IMR-90 (cell line): ENCODE measurements at regions not wholly inside any gene's neighbourhood (a gene's known extent, or its start where the extent isn't known, plus 50 kb on each side); places are given as distances from the start of the nearest gene placed in this dataset.
A peak's percentile ranks its signal among the peaks of the same experiment; 100 is the strongest.

Experiments used
- ATAC-seq: fragments of 200-7000 bp; cut with Tn5 transposase; 2 replicates; pipeline ENCODE4 v1.9.1; 2020; ENCODE audit warnings: low read depth, mild to moderate bottlenecking, moderate library complexity
- BruUV-seq: library from RNA; stranded (reverse); fragments of 400-500 nt; replicated peaks from 2 replicates; lab custom pipeline; 2021; lab: Mats Ljungman, UMichigan
- CTCF ChIA-PET: fragments of 300-600 bp; formaldehyde crosslinking; extraction: SDS; loops from one replicate; lab custom pipeline; 2021; ENCODE audit warnings: antibody characterized with exemption; lab: Yijun Ruan, JAX
- POLR2A ChIA-PET: fragments of 300-600 bp; sonication (Branson Sonifier 250); formaldehyde crosslinking; loops from one replicate; lab custom pipeline; 2022; ENCODE audit warnings: antibody characterized with exemption; ENCODE audit not compliant: unreplicated experiment; lab: Charles Lee
- DNase-seq: peaks from one replicate; pipeline ENCODE4 v3.0.0; 2013
- H2AFZ ChIP-seq: replicated peaks from 2 replicates; pipeline ENCODE3; 2013; ENCODE audit warnings: low read length, mild to moderate bottlenecking; ENCODE audit not compliant: poor library complexity
- H2AK5ac ChIP-seq: 2 replicates; pipeline ENCODE4 v1.6.1; 2013; ENCODE audit warnings: low read depth, low read length, inconsistent platforms
- H2AK9ac ChIP-seq: replicated peaks from 2 replicates; pipeline ENCODE3; 2013; ENCODE audit warnings: mild to moderate bottlenecking, low read depth, low read length, moderate library complexity; ENCODE audit not compliant: poor library complexity
- H2BK120ac ChIP-seq: 2 replicates; pipeline ENCODE4 v1.6.1; 2013; ENCODE audit warnings: low read depth, low read length, inconsistent platforms
- H2BK15ac ChIP-seq: 3 replicates; pipeline ENCODE4 v1.6.1; 2013; ENCODE audit warnings: low read depth, low read length, inconsistent platforms
- H2BK20ac ChIP-seq: 2 replicates; pipeline ENCODE4 v1.6.1; 2013; ENCODE audit warnings: low read depth, mild to moderate bottlenecking, inconsistent platforms, low read length, moderate library complexity
- H2BK5ac ChIP-seq: 2 replicates; pipeline ENCODE4 v1.6.1; 2013; ENCODE audit warnings: mild to moderate bottlenecking, low read depth, low read length, inconsistent platforms; ENCODE audit not compliant: poor library complexity, severe bottlenecking
- H3K14ac ChIP-seq: replicated peaks from 2 replicates; pipeline ENCODE4 v1.6.1; 2013; ENCODE audit warnings: low read depth, low read length, inconsistent platforms
- H3K18ac ChIP-seq: 2 replicates; pipeline ENCODE4 v1.6.1; 2013; ENCODE audit warnings: low read depth, low read length, control low read depth
- H3K23ac ChIP-seq: 2 replicates; pipeline ENCODE4 v1.6.1; 2013; ENCODE audit warnings: low read depth, low read length, inconsistent platforms
- H3K27ac ChIP-seq: 2 replicates; pipeline ENCODE4 v1.5.1; 2013; ENCODE audit warnings: mild to moderate bottlenecking, control low read depth, low read length; ENCODE audit not compliant: insufficient read depth
- H3K27me3 ChIP-seq: 2 replicates; pipeline ENCODE4 v1.6.1; 2013; ENCODE audit warnings: low read length; ENCODE audit not compliant: control insufficient read depth, insufficient read depth
- H3K36me3 ChIP-seq: 2 replicates; pipeline ENCODE4 v1.6.1; 2013; ENCODE audit warnings: low read length, mixed read lengths; ENCODE audit not compliant: control insufficient read depth, insufficient read depth
- H3K4ac ChIP-seq: 2 replicates; pipeline ENCODE4 v1.6.1; 2013; ENCODE audit warnings: low read depth, low read length, inconsistent platforms
- H3K4me1 ChIP-seq: 2 replicates; pipeline ENCODE4 v1.6.1; 2013; ENCODE audit warnings: low read length, mixed read lengths; ENCODE audit not compliant: control insufficient read depth, insufficient read depth
- H3K4me2 ChIP-seq: 2 replicates; pipeline ENCODE4 v1.6.1; 2013; ENCODE audit warnings: low read depth, mild to moderate bottlenecking, control low read depth, low read length, moderate library complexity
- H3K4me3 ChIP-seq: 2 replicates; pipeline ENCODE4 v1.5.1; 2013; ENCODE audit warnings: low read depth, mild to moderate bottlenecking, control low read depth, low read length, moderate library complexity; ENCODE audit not compliant: insufficient read depth
- H3K56ac ChIP-seq: 2 replicates; pipeline ENCODE4 v1.6.1; 2013; ENCODE audit warnings: low read length, inconsistent platforms; ENCODE audit not compliant: insufficient read depth; ENCODE audit errors: extremely low read depth
- H3K79me1 ChIP-seq, 2 experiments: 2 replicates each; pipeline ENCODE4 v1.6.1; 2013; ENCODE audit warnings: low read length in 2 of 2, inconsistent platforms in 1 of 2, low read depth in 1 of 2
- H3K9ac ChIP-seq: 2 replicates; pipeline ENCODE4 v1.6.1; 2013; ENCODE audit warnings: low read depth, low read length, control low read depth
- H3K9me1 ChIP-seq: 2 replicates; pipeline ENCODE4 v1.6.1; 2013; ENCODE audit warnings: low read length, inconsistent platforms; ENCODE audit not compliant: insufficient read depth
- H3K9me3 ChIP-seq: 2 replicates; pipeline ENCODE4 v1.6.1; 2013; ENCODE audit warnings: low read length; ENCODE audit not compliant: control insufficient read depth, insufficient read depth
- H4K20me1 ChIP-seq: 2 replicates; pipeline ENCODE4 v1.6.1; 2013; ENCODE audit warnings: low read length, inconsistent platforms; ENCODE audit not compliant: insufficient read depth
- H4K5ac ChIP-seq: 2 replicates; pipeline ENCODE4 v1.6.1; 2013; ENCODE audit warnings: mild to moderate bottlenecking, low read depth, low read length, control low read depth
- H4K8ac ChIP-seq, 2 experiments: 2 replicates each; pipeline ENCODE4 v1.6.1; 2013; ENCODE audit warnings: low read depth in 2 of 2, low read length in 2 of 2, control low read depth in 1 of 2, inconsistent platforms in 1 of 2
- H4K91ac ChIP-seq: 2 replicates; pipeline ENCODE4 v1.6.1; 2013; ENCODE audit warnings: low read depth, low read length, inconsistent platforms; ENCODE audit not compliant: insufficient read depth
- BHLHE40 ChIP-seq: fragments of 150-350 bp; IDR thresholded peaks from 2 replicates; pipeline ENCODE4 v1.6.1; 2016; ENCODE audit warnings: mild to moderate bottlenecking, low read depth, low read length
- CEBPB ChIP-seq: IDR thresholded peaks from 2 replicates; pipeline ENCODE4 v1.6.1; 2012; ENCODE audit warnings: low read depth, low read length, improper control_type of control experiment
- CHD1 ChIP-seq: IDR thresholded peaks from 2 replicates; pipeline ENCODE4 v1.6.1; 2012; ENCODE audit warnings: low read depth, low read length, improper control_type of control experiment
- FOS ChIP-seq: fragments of 150-350 bp; IDR thresholded peaks from 2 replicates; pipeline ENCODE4 v1.6.1; 2016; ENCODE audit warnings: low read depth, low read length
- MAFK ChIP-seq: IDR thresholded peaks from 2 replicates; pipeline ENCODE4 v1.6.1; 2012; ENCODE audit warnings: low read depth, low read length, improper control_type of control experiment
- MAZ ChIP-seq: IDR thresholded peaks from 2 replicates; pipeline ENCODE4 v1.6.1; 2012; ENCODE audit warnings: low read depth, mild to moderate bottlenecking, low read length, improper control_type of control experiment, moderate library complexity, borderline replicate concordance
- MXI1 ChIP-seq: IDR thresholded peaks from 2 replicates; pipeline ENCODE4 v1.6.1; 2012; ENCODE audit warnings: low read depth, mild to moderate bottlenecking, low read length, moderate library complexity, borderline replicate concordance
- NFE2L2 ChIP-seq: fragments of 150-350 bp; IDR thresholded peaks from 2 replicates; pipeline ENCODE4 v1.6.1; 2016; ENCODE audit warnings: low read depth, mild to moderate bottlenecking, low read length
- POLR2A ChIP-seq: IDR thresholded peaks from 2 replicates; pipeline ENCODE4 v1.6.1; 2012; ENCODE audit warnings: mild to moderate bottlenecking, low read depth, low read length
- RAD21 ChIP-seq: IDR thresholded peaks from 2 replicates; pipeline ENCODE4 v1.6.1; 2012; ENCODE audit warnings: low read length, improper control_type of control experiment
- RCOR1 ChIP-seq: IDR thresholded peaks from 2 replicates; pipeline ENCODE4 v1.6.1; 2012; ENCODE audit warnings: mild to moderate bottlenecking, low read length, improper control_type of control experiment; ENCODE audit not compliant: insufficient replicate concordance
- RFX5 ChIP-seq: IDR thresholded peaks from 2 replicates; pipeline ENCODE4 v1.8.0; 2012; ENCODE audit warnings: low read depth, mild to moderate bottlenecking, low read length, moderate library complexity
- SMC3 ChIP-seq: fragments of 150-350 bp; IDR thresholded peaks from 2 replicates; pipeline ENCODE4 v1.6.1; 2016; ENCODE audit warnings: low read depth, mild to moderate bottlenecking, antibody characterized with exemption, low read length, moderate library complexity
- WGBS, 2 experiments: methylation state at CpG; one replicate each; pipeline versions ENCODE4 v1.1.5 to v1.1.7; 2013; ENCODE audit warnings: missing lambda C conversion rate in 2 of 2; ENCODE audit not compliant: insufficient read length in 1 of 2; ENCODE audit errors: extremely low coverage in 2 of 2; 5-methylcytosine and 5-hydroxymethylcytosine counted together
- dilution Hi-C: fragments of 300-500 bp; cut with HindIII; formaldehyde crosslinking; loops from one replicate; pipeline ENCODE4 v1.14.3; 2018; ENCODE audit warnings: low sequenced_read_pairs; ENCODE audit not compliant: unreplicated experiment
- in situ Hi-C: fragments of 300-500 bp; cut with MboI; formaldehyde crosslinking; loops from 3 replicates; pipeline ENCODE4 v1.14.3; 2019; ENCODE audit warnings: low sequenced_read_pairs, inconsistent platforms, mixed read lengths
- intact Hi-C: fragments of 100-400 bp; cut with micrococcal nuclease; formaldehyde crosslinking; loops from 2 replicates; pipeline ENCODE4 v1.10.0; 2022
- TF ChIP-seq, protein P1 (sequence below): fragments of 150-350 bp; IDR thresholded peaks from 2 replicates; pipeline ENCODE4 v1.6.1; 2017; ENCODE audit warnings: mild to moderate bottlenecking, antibody characterized with exemption, low read length, low read depth
- TF ChIP-seq, protein P2 (sequence below): conservative IDR thresholded peaks from 2 replicates; pipeline ENCODE4 v1.5.1; 2012; ENCODE audit warnings: mild to moderate bottlenecking, low read depth, low read length, improper control_type of control experiment
- TF ChIP-seq, protein P3 (sequence below): fragments of 150-350 bp; IDR thresholded peaks from 2 replicates; pipeline ENCODE4 v1.6.1; 2016; ENCODE audit warnings: low read depth, mild to moderate bottlenecking, low read length, moderate library complexity, borderline replicate concordance

DNA sequence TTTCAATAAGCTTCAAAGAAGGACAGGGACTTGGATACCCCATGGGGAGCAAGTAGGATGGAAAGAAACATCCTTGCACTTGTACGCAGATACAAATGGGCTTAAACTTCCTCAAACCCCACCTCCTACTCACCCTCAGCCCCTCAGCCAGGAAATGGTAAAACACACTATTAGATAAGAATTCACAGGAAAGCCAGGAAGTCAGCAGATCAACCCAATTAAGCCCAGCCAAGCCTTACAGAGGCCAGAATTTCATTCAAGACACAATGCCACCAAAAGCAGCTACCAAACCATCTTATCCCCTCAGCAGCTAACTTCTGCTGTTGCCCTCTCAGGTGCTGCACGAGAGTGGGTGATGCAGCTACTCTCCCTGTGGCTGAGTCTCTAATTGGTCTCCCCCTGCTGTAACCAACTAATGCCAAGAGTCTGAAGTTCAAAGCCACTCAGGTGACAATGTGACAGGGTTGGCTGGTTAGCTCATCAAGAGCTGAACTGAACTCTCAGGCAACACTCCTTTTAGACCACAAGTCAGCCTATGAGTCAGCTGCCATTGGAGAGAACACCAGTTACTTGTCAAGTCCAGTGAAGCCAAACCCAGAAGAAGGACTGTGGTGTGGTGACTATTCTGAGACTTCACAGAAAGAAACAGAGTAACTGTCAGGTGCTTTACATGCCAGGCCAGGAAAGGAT lies 201.9 kb downstream of the ZNF608 start:
- Histone ChIP-seq H3K27ac (no peak overlapping the region), H2BK15ac (no peak overlapping the region), H4K20me1 (no peaks in the 10 kb centered on the region), H3K18ac (no peak overlapping the region), H2AFZ (no peak overlapping the region), H3K23ac (no peak overlapping the region; the same call in 1 of the 2 replicates), H4K8ac (no peak overlapping the region), H2BK20ac (no peak overlapping the region), H3K9me1 (no peaks in the 10 kb centered on the region), H2BK5ac (no peak overlapping the region), H2AK9ac (no peak overlapping the region), H2BK120ac (no peak overlapping the region), H4K91ac (no peak overlapping the region), H3K56ac (no peak overlapping the region), H3K79me1 (no peaks in the 10 kb centered on the region), H3K4me2 (no peak overlapping the region), H3K14ac (no peak overlapping the region), H3K4me1 (no peaks in the 10 kb centered on the region), H3K27me3 (peaks cover 3% of the 10 kb centered on the region; the same call in 1 of the 2 replicates), H3K4me3 (no peak overlapping the region), H3K9ac (no peak overlapping the region), H4K5ac (no peak overlapping the region), H2AK5ac (no peak overlapping the region), H3K9me3 (no peaks in the 10 kb centered on the region), H3K36me3 (no peaks in the 10 kb centered on the region), H3K4ac (no peak overlapping the region)
- DNase-seq (peak; percentile 43), ATAC-seq (no peak)
- dilution Hi-C loops (no loop called here), in situ Hi-C loops (no loop called here), intact Hi-C loops (no loop called here)
- TF ChIP-seq NFE2L2 (no peak), BHLHE40 (no peak), FOS (no peak), POLR2A (no peak), RCOR1 (no peak), CEBPB (no peak), RFX5 (no peak), MAFK (no peak), SMC3 (no peak), MXI1 (no peak), CHD1 (no peak), RAD21 (no peak), MAZ (no peak)
- TF ChIP-seq, protein P1, sequence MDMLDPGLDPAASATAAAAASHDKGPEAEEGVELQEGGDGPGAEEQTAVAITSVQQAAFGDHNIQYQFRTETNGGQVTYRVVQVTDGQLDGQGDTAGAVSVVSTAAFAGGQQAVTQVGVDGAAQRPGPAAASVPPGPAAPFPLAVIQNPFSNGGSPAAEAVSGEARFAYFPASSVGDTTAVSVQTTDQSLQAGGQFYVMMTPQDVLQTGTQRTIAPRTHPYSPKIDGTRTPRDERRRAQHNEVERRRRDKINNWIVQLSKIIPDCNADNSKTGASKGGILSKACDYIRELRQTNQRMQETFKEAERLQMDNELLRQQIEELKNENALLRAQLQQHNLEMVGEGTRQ: no peak
- TF ChIP-seq, protein P2, sequence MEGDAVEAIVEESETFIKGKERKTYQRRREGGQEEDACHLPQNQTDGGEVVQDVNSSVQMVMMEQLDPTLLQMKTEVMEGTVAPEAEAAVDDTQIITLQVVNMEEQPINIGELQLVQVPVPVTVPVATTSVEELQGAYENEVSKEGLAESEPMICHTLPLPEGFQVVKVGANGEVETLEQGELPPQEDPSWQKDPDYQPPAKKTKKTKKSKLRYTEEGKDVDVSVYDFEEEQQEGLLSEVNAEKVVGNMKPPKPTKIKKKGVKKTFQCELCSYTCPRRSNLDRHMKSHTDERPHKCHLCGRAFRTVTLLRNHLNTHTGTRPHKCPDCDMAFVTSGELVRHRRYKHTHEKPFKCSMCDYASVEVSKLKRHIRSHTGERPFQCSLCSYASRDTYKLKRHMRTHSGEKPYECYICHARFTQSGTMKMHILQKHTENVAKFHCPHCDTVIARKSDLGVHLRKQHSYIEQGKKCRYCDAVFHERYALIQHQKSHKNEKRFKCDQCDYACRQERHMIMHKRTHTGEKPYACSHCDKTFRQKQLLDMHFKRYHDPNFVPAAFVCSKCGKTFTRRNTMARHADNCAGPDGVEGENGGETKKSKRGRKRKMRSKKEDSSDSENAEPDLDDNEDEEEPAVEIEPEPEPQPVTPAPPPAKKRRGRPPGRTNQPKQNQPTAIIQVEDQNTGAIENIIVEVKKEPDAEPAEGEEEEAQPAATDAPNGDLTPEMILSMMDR: no peak
- TF ChIP-seq, protein P3, sequence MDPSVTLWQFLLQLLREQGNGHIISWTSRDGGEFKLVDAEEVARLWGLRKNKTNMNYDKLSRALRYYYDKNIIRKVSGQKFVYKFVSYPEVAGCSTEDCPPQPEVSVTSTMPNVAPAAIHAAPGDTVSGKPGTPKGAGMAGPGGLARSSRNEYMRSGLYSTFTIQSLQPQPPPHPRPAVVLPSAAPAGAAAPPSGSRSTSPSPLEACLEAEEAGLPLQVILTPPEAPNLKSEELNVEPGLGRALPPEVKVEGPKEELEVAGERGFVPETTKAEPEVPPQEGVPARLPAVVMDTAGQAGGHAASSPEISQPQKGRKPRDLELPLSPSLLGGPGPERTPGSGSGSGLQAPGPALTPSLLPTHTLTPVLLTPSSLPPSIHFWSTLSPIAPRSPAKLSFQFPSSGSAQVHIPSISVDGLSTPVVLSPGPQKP: no peak
- WGBS, 2 experiments: 33% methylated on average over 1 of the region's 2 CpGs; no CpG with 5 or more reads in 1 of the 2 experiments
- no TSS peak for BruUV-seq
- ChIA-PET POLR2A (no interaction called here), CTCF (no interaction called here)
